ENCODE measurements at regions not wholly inside any gene's neighbourhood (a gene's known extent, or its start where the extent isn't known, plus 50 kb on each side); places are given as distances from the start of the nearest gene placed in this dataset.

- DNase-seq = no peak
Observed at GRCh38 chr14:44297437-44297836, 209.6 kb downstream of the FSCB start.

- no peak for DNase-seq
Observed at GRCh38 chr14:44291366-44291915, 215.6 kb downstream of the FSCB start.

- DNase-seq = no peak
Observed at GRCh38 chr14:44287858-44288257, 219.2 kb downstream of the FSCB start.

GRCh38 chr14:44286201-44286600, 220.9 kb downstream of the FSCB start:
- DNase-seq = no peak

- no peak for DNase-seq
Observed at GRCh38 chr14:44283836-44284235, 223.2 kb downstream of the FSCB start.

GRCh38 chr14:44279357-44279756, 227.7 kb downstream of the FSCB start:
- no peak for DNase-seq

GRCh38 chr14:44271637-44272036, 235.4 kb downstream of the FSCB start:
- DNase-seq = no peak

- no peak for DNase-seq
Observed at GRCh38 chr14:44271006-44271405, 236.1 kb downstream of the FSCB start.

GRCh38 chr14:44265246-44265645, 241.8 kb downstream of the FSCB start:
- DNase-seq = no peak

GRCh38 chr14:44215660-44216059, 291.4 kb downstream of the FSCB start:
- no peak for DNase-seq

GRCh38 chr14:44211718-44212117, 295.4 kb downstream of the FSCB start:
- no peak for DNase-seq

GRCh38 chr14:44204061-44204835, 302.8 kb downstream of the FSCB start:
- no peak for DNase-seq

- DNase-seq = no peak
Observed at GRCh38 chr14:44180975-44181374, 326.1 kb downstream of the FSCB start.

- no peak for DNase-seq
Observed at GRCh38 chr14:44170556-44170955, 336.5 kb downstream of the FSCB start.

- DNase-seq = no peak
Observed at GRCh38 chr14:44170101-44170500, 337.0 kb downstream of the FSCB start.

GRCh38 chr14:44168566-44168965, 338.5 kb downstream of the FSCB start:
- DNase-seq = no peak

GRCh38 chr14:44166611-44167010, 340.5 kb downstream of the FSCB start:
- no peak for DNase-seq

GRCh38 chr14:44165936-44166335, 341.1 kb downstream of the FSCB start:
- DNase-seq = no peak

- no peak for DNase-seq
Observed at GRCh38 chr14:44165286-44165685, 341.8 kb downstream of the FSCB start.

GRCh38 chr14:44163946-44164345, 343.1 kb downstream of the FSCB start:
- no peak for DNase-seq

- DNase-seq = no peak
Observed at GRCh38 chr14:44162197-44162596, 344.9 kb downstream of the FSCB start.

- DNase-seq = no peak
Observed at GRCh38 chr14:44154874-44155273, 352.2 kb downstream of the FSCB start.

- DNase-seq = no peak
Observed at GRCh38 chr14:44154446-44154845, 352.6 kb downstream of the FSCB start.

GRCh38 chr14:44151130-44151820, 355.8 kb downstream of the FSCB start:
- DNase-seq = no peak

Measured in right kidney (tissue), 1 donor.